ENCODE measurements at regions not wholly inside any gene's neighbourhood (a gene's known extent, or its start where the extent isn't known, plus 50 kb on each side); places are given as distances from the start of the nearest gene placed in this dataset.

GRCh38 chr4:184528051-184528450 lies 53.7 kb upstream of the IRF2 start:
- DNase-seq, result peak; percentile 67

GRCh38 chr4:184526228-184526627 lies 51.9 kb upstream of the IRF2 start:
- DNase-seq, result no peak

Measured in suppressor macrophage treated with lipopolysaccharide for 4 hours (primary cell).